Sigmoid colon (tissue), 3 donors: ENCODE measurements at regions not wholly inside any gene's neighbourhood (a gene's known extent, or its start where the extent isn't known, plus 50 kb on each side); places are given as distances from the start of the nearest gene placed in this dataset.

ENCODE experiments used
- POLR2A ChIP-seq, 2 donors: fragments of 450-650 bp; IDR thresholded peaks; one replicate each; pipeline ENCODE4 v1.6.1; 2016; ENCODE audit warnings: antibody characterized with exemption in 2 of 2, mild to moderate bottlenecking in 2 of 2, moderate library complexity in 2 of 2
- TF ChIP-seq, protein P1 (sequence below), 4 experiments: fragments of 450-650 bp in 3 of 4; fragments of 200-600 bp in 1 of 4; IDR thresholded peaks; one replicate each; pipeline ENCODE4 v1.5.1; 2016 to 2019; ENCODE audit warnings: antibody characterized with exemption in 4 of 4, mild to moderate bottlenecking in 3 of 4, moderate library complexity in 2 of 4

DNA sequence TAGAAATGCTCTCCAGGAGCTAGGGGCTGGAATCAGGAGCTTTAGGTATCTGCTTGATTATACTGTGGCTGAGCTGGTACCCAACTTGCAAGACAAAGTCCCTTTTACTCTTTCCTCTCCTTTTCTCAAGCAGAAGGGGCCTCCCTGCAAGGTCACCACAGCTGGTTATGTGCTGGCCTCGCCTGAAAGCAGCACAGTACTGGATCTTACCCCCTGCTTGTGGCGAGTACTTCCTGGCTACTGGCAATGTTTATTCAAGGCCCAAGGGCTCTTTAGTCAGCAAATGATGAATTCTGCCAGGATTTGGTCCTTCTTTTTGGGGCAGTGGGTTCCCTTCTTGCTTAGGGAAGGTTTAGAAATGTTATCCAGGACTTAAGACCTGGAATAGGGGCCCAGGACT is 234.6 kb downstream of the RAP2B start:
- TF ChIP-seq POLR2A (IDR thresholded peaks at IDR 0.05) = no peak
- TF ChIP-seq, protein P1, sequence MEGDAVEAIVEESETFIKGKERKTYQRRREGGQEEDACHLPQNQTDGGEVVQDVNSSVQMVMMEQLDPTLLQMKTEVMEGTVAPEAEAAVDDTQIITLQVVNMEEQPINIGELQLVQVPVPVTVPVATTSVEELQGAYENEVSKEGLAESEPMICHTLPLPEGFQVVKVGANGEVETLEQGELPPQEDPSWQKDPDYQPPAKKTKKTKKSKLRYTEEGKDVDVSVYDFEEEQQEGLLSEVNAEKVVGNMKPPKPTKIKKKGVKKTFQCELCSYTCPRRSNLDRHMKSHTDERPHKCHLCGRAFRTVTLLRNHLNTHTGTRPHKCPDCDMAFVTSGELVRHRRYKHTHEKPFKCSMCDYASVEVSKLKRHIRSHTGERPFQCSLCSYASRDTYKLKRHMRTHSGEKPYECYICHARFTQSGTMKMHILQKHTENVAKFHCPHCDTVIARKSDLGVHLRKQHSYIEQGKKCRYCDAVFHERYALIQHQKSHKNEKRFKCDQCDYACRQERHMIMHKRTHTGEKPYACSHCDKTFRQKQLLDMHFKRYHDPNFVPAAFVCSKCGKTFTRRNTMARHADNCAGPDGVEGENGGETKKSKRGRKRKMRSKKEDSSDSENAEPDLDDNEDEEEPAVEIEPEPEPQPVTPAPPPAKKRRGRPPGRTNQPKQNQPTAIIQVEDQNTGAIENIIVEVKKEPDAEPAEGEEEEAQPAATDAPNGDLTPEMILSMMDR (IDR thresholded peaks at IDR 0.05) = no peak
